H1 (cell line): ENCODE measurements at regions not wholly inside any gene's neighbourhood (a gene's known extent, or its start where the extent isn't known, plus 50 kb on each side); places are given as distances from the start of the nearest gene placed in this dataset.

Experiments used
- CTCF ChIA-PET: fragments of 300-600 bp; sonication (Branson Sonifier 250); formaldehyde crosslinking; loops from one replicate; lab custom pipeline; 2021; ENCODE audit not compliant: partially characterized antibody; lab: Charles Lee
- POLR2A ChIA-PET: fragments of 300-600 bp; sonication (Branson Sonifier 250); formaldehyde crosslinking; loops from one replicate; lab custom pipeline; 2021; ENCODE audit warnings: inconsistent platforms; ENCODE audit not compliant: partially characterized antibody; lab: Charles Lee
- DNase-seq, 2 experiments: peaks; one replicate each; pipeline versions ENCODE4 v3.0.0 to v3.0.0-alpha.2; 2010 to 2022; ENCODE audit warnings: low spot score in 2 of 2, low read depth in 1 of 2, mixed read lengths in 1 of 2
- FAIRE-seq: peaks from 2 replicates; lab custom pipeline; 2011; peaks lifted over from hg19 to GRCh38; lab: Jason Lieb, UNC
- H2AFZ ChIP-seq: 2 replicates; pipeline ENCODE4 v1.8.1; 2012; ENCODE audit warnings: low read length, inconsistent platforms
- H2AK5ac ChIP-seq: 2 replicates; pipeline ENCODE4 v1.6.1; 2013; ENCODE audit warnings: low read depth, low read length
- H2BK120ac ChIP-seq: replicated peaks from 2 replicates; pipeline ENCODE3; 2013; ENCODE audit warnings: low read depth, low read length, inconsistent platforms
- H2BK12ac ChIP-seq: 2 replicates; pipeline ENCODE4 v1.6.1; 2013; ENCODE audit warnings: low read depth, low read length
- H2BK15ac ChIP-seq: 2 replicates; pipeline ENCODE4 v1.6.1; 2013; ENCODE audit warnings: low read length
- H2BK20ac ChIP-seq: 2 replicates; pipeline ENCODE4 v1.6.1; 2013; ENCODE audit warnings: low read length
- H2BK5ac ChIP-seq: 2 replicates; pipeline ENCODE4 v1.6.1; 2013; ENCODE audit warnings: low read depth, low read length
- H3K14ac ChIP-seq: 2 replicates; pipeline ENCODE4 v1.6.1; 2013; ENCODE audit warnings: inconsistent platforms; ENCODE audit not compliant: insufficient read length
- H3K18ac ChIP-seq: 2 replicates; pipeline ENCODE4 v1.6.1; 2013; ENCODE audit warnings: low read length; ENCODE audit errors: extremely low read depth
- H3K23ac ChIP-seq: 2 replicates; pipeline ENCODE4 v1.6.1; 2013; ENCODE audit warnings: inconsistent platforms; ENCODE audit not compliant: insufficient read length
- H3K23me2 ChIP-seq: 2 replicates; pipeline ENCODE4 v1.6.1; 2013; ENCODE audit warnings: low read depth, low read length
- H3K27ac ChIP-seq: 2 replicates; pipeline ENCODE4 v1.6.1; 2011; ENCODE audit warnings: low read depth, low read length, inconsistent platforms
- H3K27me3 ChIP-seq, 4 experiments: replicated peaks in 1 of 4; 1 replicate in 1 of 4; 2 replicates in 3 of 4; pipeline versions ENCODE4 v1.6.1 to v1.8.1; 2011 to 2013; ENCODE audit warnings: low read length in 3 of 4, mild to moderate bottlenecking in 3 of 4, inconsistent platforms in 2 of 4, mixed read lengths in 2 of 4, moderate library complexity in 1 of 4; ENCODE audit not compliant: control insufficient read depth in 3 of 4, insufficient read depth in 3 of 4; ENCODE audit errors: extremely low read depth in 1 of 4
- H3K36me3 ChIP-seq, 4 experiments: 2 replicates each; pipeline versions ENCODE4 v1.6.1 to v1.8.1; 2011 to 2013; ENCODE audit warnings: mild to moderate bottlenecking in 4 of 4, low read length in 3 of 4, moderate library complexity in 2 of 4, control low read depth in 1 of 4, inconsistent platforms in 1 of 4; ENCODE audit not compliant: insufficient read depth in 4 of 4, control insufficient read depth in 2 of 4
- H3K4ac ChIP-seq: replicated peaks from 2 replicates; pipeline ENCODE3; 2013; ENCODE audit warnings: low read length, low read depth, mixed read lengths, inconsistent platforms; ENCODE audit not compliant: insufficient read length
- H3K4me1 ChIP-seq, 4 experiments: replicated peaks in 1 of 4; 1 replicate in 1 of 4; 2 replicates in 3 of 4; pipeline versions ENCODE4 v1.6.1 to v1.8.1; 2011 to 2013; ENCODE audit warnings: low read length in 3 of 4, inconsistent platforms in 2 of 4, mixed read lengths in 1 of 4; ENCODE audit not compliant: insufficient read depth in 4 of 4, control insufficient read depth in 3 of 4
- H3K4me2 ChIP-seq, 2 experiments: 2 replicates each; pipeline versions ENCODE4 v1.6.1 to v1.8.1; 2011 to 2013; ENCODE audit warnings: low read depth in 2 of 2, low read length in 2 of 2, control low read depth in 1 of 2, inconsistent platforms in 1 of 2, mild to moderate bottlenecking in 1 of 2; ENCODE audit not compliant: insufficient read depth in 1 of 2
- H3K4me3 ChIP-seq, 4 experiments: fragments of 200-600, 300-600 bp in 1 of 4; sonication (generic), shearing (Covaris generic), sonication (Bioruptor Twin) in 1 of 4; 2 replicates each; pipeline versions ENCODE4 v1.5.1 to v1.8.1; 2011 to 2016; ENCODE audit warnings: low read length in 4 of 4, low read depth in 3 of 4, control low read depth in 2 of 4, inconsistent platforms in 2 of 4, mild to moderate bottlenecking in 2 of 4, mixed read lengths in 1 of 4, moderate library complexity in 1 of 4; ENCODE audit not compliant: insufficient read depth in 2 of 4; ENCODE audit errors: extremely low read depth in 1 of 4
- H3K56ac ChIP-seq: replicated peaks from 2 replicates; pipeline ENCODE3; 2013; ENCODE audit warnings: low read depth, mild to moderate bottlenecking, mixed read lengths, low read length, inconsistent platforms; ENCODE audit not compliant: insufficient read length
- H3K79me1 ChIP-seq: 2 replicates; pipeline ENCODE4 v1.6.1; 2013; ENCODE audit warnings: low read depth, low read length, control low read depth
- H3K79me2 ChIP-seq, 2 experiments: 2 replicates each; pipeline versions ENCODE4 v1.6.1 to v1.8.1; 2012 to 2013; ENCODE audit warnings: low read length in 2 of 2, mild to moderate bottlenecking in 2 of 2, inconsistent platforms in 1 of 2; ENCODE audit not compliant: insufficient read depth in 2 of 2, control insufficient read depth in 1 of 2
- H3K9ac ChIP-seq, 4 experiments: replicated peaks in 1 of 4; 1 replicate in 1 of 4; 2 replicates in 3 of 4; pipeline versions ENCODE4 v1.6.1 to v1.8.1; 2011 to 2013; ENCODE audit warnings: low read depth in 3 of 4, low read length in 3 of 4, control low read depth in 2 of 4, mild to moderate bottlenecking in 2 of 4, moderate library complexity in 2 of 4, inconsistent platforms in 1 of 4; ENCODE audit errors: extremely low read depth in 1 of 4
- H3K9me3 ChIP-seq, 2 experiments: 2 replicates each; pipeline versions ENCODE4 v1.6.1 to v1.8.1; 2012 to 2013; ENCODE audit warnings: mild to moderate bottlenecking in 2 of 2, moderate library complexity in 2 of 2, control low read depth in 1 of 2, inconsistent platforms in 1 of 2, low read depth in 1 of 2, low read length in 1 of 2, mixed read lengths in 1 of 2; ENCODE audit not compliant: insufficient read depth in 2 of 2
- H4K20me1 ChIP-seq, 2 experiments: replicated peaks in 1 of 2; 2 replicates each; pipeline versions ENCODE3 to v1.8.1; 2011 to 2013; ENCODE audit warnings: inconsistent platforms in 2 of 2, low read length in 2 of 2, mild to moderate bottlenecking in 1 of 2; ENCODE audit not compliant: insufficient read depth in 2 of 2, control insufficient read depth in 1 of 2
- H4K5ac ChIP-seq: 2 replicates; pipeline ENCODE4 v1.6.1; 2013; ENCODE audit warnings: low read length, low read depth, mixed read lengths, inconsistent platforms; ENCODE audit not compliant: insufficient read length
- H4K8ac ChIP-seq: 2 replicates; pipeline ENCODE4 v1.8.0; 2013; ENCODE audit warnings: mild to moderate bottlenecking, moderate library complexity, low read length, inconsistent platforms; ENCODE audit not compliant: insufficient read depth; ENCODE audit errors: extremely low read depth
- H4K91ac ChIP-seq: replicated peaks from 2 replicates; pipeline ENCODE3; 2013; ENCODE audit warnings: low read length, mixed read lengths, inconsistent platforms; ENCODE audit not compliant: insufficient read length
- EGR1 ChIP-seq: IDR thresholded peaks from 2 replicates; pipeline ENCODE4 v1.6.1; 2011; ENCODE audit warnings: low read depth, low read length, borderline replicate concordance
- GABPA ChIP-seq: IDR thresholded peaks from 2 replicates; pipeline ENCODE4 v1.6.1; 2011; ENCODE audit warnings: mild to moderate bottlenecking, low read length, moderate library complexity, borderline replicate concordance; ENCODE audit not compliant: insufficient read depth
- POU5F1 ChIP-seq: IDR thresholded peaks from 2 replicates; pipeline ENCODE4 v1.6.1; 2011; ENCODE audit warnings: low read depth, mild to moderate bottlenecking, low read length, moderate library complexity
- WGBS, 2 experiments: shearing (Covaris generic) in 1 of 2; methylation state at CpG; one replicate each; pipeline versions ENCODE4 v1.1.6 to v1.1.7; 2013 to 2015; ENCODE audit warnings: low lambda C conversion rate in 2 of 2, mixed read lengths in 2 of 2, inconsistent platforms in 1 of 2, low coverage in 1 of 2, missing lambda C conversion rate in 1 of 2; ENCODE audit not compliant: insufficient replicate concordance in 2 of 2, insufficient coverage in 1 of 2, insufficient read length in 1 of 2; ENCODE audit errors: extremely low coverage in 1 of 2, missing lambda C conversion rate in 1 of 2; 5-methylcytosine and 5-hydroxymethylcytosine counted together
- TF ChIP-seq, protein P1 (sequence below): IDR thresholded peaks from 2 replicates; pipeline ENCODE4 v1.6.1; 2012; ENCODE audit warnings: inconsistent platforms

DNA sequence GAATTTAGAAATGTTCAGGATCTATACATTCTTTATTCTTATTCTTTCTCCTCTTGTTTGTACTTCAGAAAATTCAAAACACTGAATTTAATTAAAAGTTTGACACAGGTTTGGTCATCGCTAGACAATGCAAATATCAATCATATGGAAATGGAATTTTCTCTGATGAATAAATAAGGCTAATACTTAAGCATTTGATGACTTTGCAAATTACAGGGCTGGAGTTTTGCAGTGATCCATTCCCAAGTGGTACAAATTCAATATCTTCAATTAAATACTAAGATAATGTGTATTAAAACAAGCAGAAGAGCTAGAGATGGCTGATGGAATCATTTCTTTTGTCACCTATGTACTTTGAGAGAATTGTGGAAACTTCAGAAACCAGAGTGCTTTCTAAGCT lies 439.6 kb downstream of the DYNC2H1 start:
- H2AK5ac ChIP-seq = no peak overlapping the region
- no peaks in the 10 kb centered on the region for H4K20me1 ChIP-seq
- H3K4me3 ChIP-seq = no peak overlapping the region
- no peak overlapping the region for H2AFZ ChIP-seq
- H2BK15ac ChIP-seq = no peak overlapping the region
- H4K91ac ChIP-seq = no peak overlapping the region
- no peaks in the 10 kb centered on the region for H3K4me1 ChIP-seq
- WGBS, 2 experiments = 96% methylated on average over 1 of the region's 1 CpG; no CpG with 5 or more reads in 1 of the 2 experiments
- no peak overlapping the region for H3K56ac ChIP-seq
- no peak overlapping the region for H3K14ac ChIP-seq
- no peak overlapping the region for H3K18ac ChIP-seq
- no peak overlapping the region for H2BK120ac ChIP-seq
- TF ChIP-seq EGR1 (no peak), POU5F1 (no peak), GABPA (no peak)
- TF ChIP-seq, protein P1, sequence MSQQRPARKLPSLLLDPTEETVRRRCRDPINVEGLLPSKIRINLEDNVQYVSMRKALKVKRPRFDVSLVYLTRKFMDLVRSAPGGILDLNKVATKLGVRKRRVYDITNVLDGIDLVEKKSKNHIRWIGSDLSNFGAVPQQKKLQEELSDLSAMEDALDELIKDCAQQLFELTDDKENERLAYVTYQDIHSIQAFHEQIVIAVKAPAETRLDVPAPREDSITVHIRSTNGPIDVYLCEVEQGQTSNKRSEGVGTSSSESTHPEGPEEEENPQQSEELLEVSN = no peak
- no peak overlapping the region for H2BK5ac ChIP-seq
- no peak overlapping the region for H4K8ac ChIP-seq
- no peaks in the 10 kb centered on the region for H3K36me3 ChIP-seq
- H3K9ac ChIP-seq = no peak overlapping the region
- H2BK20ac ChIP-seq = no peak overlapping the region
- no peak overlapping the region for H3K4ac ChIP-seq
- FAIRE-seq (no peak), DNase-seq (no peak)
- no peak overlapping the region for H3K4me2 ChIP-seq
- no peaks in the 10 kb centered on the region for H3K9me3 ChIP-seq
- H3K27ac ChIP-seq = no peak overlapping the region
- POLR2A ChIA-PET = no interaction called here
- no peak overlapping the region for H4K5ac ChIP-seq
- no peaks in the 10 kb centered on the region for H3K79me2 ChIP-seq
- peaks cover 2% of the 10 kb centered on the region; the same call in 1 of the 2 replicates for H3K23me2 ChIP-seq
- H2BK12ac ChIP-seq = no peak overlapping the region
- H3K27me3 ChIP-seq = no peaks in the 10 kb centered on the region
- H3K23ac ChIP-seq = no peak overlapping the region
- no peaks in the 10 kb centered on the region; the same call in 1 of the 2 replicates for H3K79me1 ChIP-seq
- CTCF ChIA-PET = interaction anchor here (4.5 kb wide), 1 partner anchor 12 kb away, joined by 44 read pairs; no protein-coding TSS in a partner anchor
